Effector CD8-positive, alpha-beta T cell (primary cell): ENCODE measurements at regions not wholly inside any gene's neighbourhood (a gene's known extent, or its start where the extent isn't known, plus 50 kb on each side); places are given as distances from the start of the nearest gene placed in this dataset.

Experiments
- DNase-seq: peaks from one replicate; lab custom pipeline; 2025; lab: John Stamatoyannopoulos, UW

DNA sequence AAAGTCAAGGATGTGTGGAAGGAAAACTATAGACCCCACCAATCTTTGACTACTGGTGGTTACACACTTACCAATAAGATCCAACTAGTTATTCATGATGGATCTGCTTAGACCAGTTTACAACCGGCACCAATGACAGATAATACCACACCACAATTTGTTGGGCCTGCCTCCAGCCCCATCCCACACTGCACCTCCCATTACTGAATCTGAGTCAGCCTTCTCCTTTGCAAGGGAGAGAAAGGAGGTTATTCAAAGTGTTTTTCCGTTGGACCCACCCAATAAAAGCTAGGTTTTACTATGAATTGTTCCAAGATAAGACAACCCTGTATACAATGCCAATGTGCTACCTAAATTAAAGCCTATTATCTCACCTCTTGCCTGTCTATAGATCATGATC is 453.5 kb downstream of the MTRR start:
- DNase-seq, result no peak

DNA sequence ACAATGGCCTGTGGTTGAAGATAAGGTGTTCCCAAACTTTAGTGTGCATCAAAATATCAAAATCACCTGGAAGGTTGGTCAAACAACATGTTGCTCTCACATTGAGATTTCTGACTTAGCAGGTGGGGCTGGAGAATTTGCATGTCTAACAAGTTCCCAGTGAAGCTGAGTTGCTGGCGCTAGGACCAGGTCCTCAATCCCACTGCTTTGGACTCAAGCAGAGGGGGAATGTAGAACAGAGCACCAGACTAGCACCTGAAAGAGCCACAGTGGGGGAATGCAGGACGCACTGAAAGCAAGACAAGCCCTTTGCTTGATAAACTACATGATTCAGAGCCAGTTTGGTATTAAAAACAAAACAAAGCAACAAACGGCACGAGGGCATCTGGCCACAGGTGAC is 458.1 kb downstream of the MTRR start:
- no peak for DNase-seq

DNA sequence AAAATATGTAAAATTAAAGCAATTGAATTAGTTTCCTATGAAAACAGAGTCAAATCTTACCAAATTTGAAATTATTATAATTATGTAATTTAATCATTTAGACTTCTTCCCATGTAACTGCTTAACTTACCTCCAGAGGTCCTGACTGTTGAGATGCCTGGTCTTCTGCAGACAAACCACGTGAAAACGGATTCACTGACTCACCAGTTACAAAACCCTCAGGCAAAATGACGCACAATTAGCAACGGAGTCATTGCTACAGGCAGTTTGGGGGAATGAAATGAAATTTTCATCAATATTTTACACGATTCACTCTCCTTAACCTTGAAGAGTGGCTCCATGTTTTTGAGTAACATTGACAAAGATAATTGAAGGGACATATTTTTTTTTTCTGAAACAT is 460.8 kb downstream of the MTRR start:
- no peak for DNase-seq

DNA sequence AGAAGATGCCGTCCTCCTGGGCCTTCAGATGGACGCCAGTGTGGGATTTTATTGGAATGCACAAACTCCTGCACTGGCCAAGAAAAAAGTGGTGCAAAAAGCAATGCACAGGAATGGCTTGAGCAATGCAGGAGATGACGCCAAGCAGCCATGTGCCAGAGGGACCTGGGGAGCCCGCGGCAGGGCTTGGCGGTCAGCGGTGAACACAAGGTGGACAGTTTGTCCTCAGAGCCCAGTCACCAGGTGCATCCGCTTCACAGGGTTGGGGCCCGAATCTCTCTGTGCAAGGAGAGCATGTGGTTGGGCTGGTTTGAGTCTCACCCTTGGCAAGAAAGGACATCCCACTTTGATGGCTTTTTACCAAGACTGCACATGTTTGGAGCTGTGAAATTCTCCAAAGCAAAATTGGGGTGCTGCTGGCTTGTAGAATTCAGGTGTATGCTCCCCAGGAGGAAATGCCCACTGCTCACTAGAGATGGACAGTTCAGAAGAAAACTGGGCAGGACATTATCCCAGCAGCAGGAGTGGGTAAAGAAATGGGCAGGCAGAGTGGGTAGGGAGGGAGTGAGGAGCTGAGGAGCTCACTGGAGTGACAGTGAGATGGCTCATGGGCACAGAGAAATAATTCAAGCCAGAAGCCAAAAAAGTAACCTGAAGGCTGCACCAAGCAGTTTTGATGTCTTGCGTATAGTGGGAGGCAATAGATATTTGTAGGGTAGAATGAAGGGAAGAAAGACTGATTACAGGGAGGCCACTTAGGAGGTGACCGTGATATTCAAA is 463.9 kb downstream of the MTRR start:
- no peak for DNase-seq

GRCh38 chr5:8333485-8333884 is 464.5 kb downstream of the MTRR start:
- no peak for DNase-seq

- DNase-seq, result no peak
These were observed 465.0 kb downstream of the MTRR start for GRCh38 chr5:8333977-8334376.

DNA sequence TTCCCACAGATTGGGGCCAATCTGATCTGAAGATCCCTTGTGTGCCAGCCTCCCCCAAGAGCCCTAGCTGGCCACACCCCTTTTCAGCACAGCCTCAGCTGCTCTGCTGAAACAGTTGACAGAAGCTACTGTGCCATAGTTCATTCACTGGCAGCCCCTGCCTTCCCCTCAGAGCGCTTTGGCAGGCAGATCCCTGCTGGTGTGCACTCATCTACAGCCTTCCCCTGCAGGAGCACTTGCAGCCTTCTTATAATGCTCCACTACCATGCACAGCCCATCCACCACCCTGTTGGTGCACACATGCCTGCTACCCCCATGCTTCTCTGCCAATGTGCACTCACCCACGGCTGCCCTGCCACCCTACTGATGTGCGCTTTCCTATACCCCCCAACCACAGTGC is 471.3 kb downstream of the MTRR start:
- DNase-seq, result no peak

- DNase-seq, result no peak
These were observed 471.9 kb downstream of the MTRR start for GRCh38 chr5:8340739-8341344.

GRCh38 chr5:8341406-8341805 is 472.5 kb downstream of the MTRR start:
- no peak for DNase-seq

- no peak for DNase-seq
These were observed 479.0 kb downstream of the MTRR start for GRCh38 chr5:8347984-8348383.

GRCh38 chr5:8349855-8350254 is 480.9 kb downstream of the MTRR start:
- no peak for DNase-seq

- no peak for DNase-seq
These were observed 481.8 kb downstream of the MTRR start for GRCh38 chr5:8350644-8351339.

DNA sequence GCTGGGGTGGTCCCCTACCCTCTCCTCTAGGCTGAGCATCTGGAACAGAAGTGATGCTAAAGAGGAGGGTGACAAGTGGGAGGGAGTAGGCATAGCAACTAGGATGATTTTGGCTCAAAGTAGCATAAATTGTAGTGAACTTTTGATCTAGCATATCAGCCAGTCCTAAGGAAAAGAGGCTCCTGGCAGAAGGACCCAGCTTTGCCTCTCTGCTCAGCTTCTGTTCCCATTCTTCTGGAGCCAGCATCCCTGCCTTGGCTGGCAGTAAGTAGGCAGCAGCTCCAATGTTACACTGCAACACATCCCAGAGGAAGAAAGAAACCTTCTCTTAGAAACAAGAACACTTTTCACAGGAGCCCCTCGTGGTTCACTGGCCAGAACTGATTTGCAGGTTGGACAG is 487.0 kb downstream of the MTRR start:
- no peak for DNase-seq

DNA sequence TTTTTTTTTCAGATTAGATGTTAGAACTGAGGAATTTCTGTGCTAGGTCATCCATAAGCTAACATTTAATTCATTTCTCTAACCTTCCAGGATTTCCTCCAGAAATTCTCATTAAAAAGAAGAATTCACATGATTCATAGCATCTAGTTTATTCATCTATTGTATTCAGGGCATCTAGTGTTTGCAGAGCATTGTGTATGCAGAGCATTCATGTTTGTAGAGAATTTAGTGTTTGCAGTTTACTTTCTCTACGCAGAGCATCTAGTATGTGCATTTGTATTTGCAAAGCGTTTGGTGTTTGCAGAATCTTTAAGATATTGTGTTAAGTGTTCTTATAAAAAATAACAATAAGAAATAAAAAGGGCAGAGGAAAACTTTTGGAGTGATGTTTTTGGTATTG is 491.1 kb downstream of the MTRR start:
- no peak for DNase-seq

DNA sequence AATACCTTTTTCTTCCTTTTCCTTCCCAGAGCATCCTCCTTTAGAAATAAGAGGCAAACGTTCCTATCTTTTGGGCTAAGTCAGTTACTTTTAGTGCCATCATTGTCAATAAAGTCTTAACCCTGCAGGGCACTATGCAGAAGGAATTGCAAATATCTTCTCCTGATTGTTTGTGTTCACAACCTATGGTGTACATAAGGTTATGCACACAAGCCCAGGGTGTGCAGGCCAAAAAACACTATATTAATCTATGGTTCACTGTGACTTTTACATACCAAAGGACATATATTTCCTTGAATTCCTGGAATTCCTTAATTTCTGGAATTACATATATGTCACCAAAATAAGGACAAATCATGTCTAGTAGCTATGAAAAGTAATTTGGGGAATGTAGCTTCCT is 493.5 kb downstream of the MTRR start:
- DNase-seq, result no peak

DNA sequence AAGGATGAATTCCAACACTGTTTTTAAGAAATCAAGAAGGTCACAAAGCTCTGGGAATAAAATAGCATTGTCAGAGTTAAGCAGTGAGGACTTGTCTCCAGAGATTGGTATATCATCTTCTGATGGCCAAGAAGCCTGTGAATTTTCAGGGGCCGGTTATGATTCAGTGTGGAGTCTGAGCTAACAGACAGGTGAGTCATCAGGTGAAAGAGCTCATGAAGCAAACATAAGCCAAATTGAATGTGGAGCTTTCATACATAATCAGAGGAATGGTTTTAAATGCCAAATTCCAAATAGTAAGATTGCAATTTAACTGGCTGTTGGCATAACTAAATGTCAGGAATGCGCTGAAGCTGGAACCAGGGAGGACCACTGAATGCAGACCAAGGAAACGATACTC is 494.2 kb downstream of the MTRR start:
- DNase-seq, result no peak

GRCh38 chr5:8366266-8366665 is 497.3 kb downstream of the MTRR start:
- DNase-seq, result no peak

DNA sequence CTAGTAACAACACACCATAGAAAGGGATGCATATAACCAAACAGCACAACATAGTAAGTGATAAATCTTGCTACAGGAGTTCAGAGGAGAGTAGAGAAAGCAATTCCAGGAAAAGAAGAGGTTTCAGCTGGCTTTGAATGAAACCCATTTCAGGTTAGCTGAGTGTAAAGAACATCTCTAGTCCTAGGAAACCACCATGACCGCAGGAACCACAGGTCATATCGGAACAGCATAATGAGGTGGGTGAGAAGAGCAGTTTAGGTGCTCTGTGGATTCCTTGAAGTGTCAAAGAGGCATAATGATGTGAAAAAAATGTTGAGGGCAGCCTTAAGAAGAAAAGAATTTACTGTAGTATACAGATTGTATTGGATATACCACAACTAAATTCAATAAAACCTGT is 507.5 kb downstream of the MTRR start:
- DNase-seq, result no peak

GRCh38 chr5:8381972-8382371 is 513.0 kb downstream of the MTRR start:
- DNase-seq, result no peak

GRCh38 chr5:8382456-8382855 is 513.5 kb downstream of the MTRR start:
- DNase-seq, result no peak

- no peak for DNase-seq
These were observed 514.7 kb downstream of the MTRR start for GRCh38 chr5:8383616-8384015.

DNA sequence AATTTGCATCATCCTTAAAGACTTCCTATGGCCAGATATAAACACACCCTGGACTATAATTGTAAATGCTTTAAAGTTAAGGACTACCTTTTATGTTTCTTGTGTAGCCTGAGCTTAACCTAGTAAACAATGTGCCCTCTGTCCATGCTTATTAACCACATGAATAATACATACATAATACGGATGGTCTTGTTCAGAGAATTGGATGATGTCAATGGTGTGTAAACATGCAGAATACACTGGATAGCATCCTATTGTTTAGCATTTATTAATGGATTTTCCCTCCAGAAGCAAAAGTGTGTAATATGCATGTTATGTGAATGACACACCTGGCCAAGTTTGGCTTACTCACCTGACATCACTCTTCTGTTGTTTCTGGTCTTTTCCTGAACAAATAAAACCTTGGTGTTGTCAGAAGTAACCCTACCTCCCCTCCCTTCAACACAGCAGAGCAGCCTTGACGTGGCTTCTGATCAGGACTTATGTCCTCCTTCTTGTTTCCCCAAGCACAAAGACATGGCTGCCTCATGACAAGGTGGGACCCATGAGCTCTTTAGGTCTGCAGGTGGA is 517.9 kb downstream of the MTRR start:
- DNase-seq, result no peak

DNA sequence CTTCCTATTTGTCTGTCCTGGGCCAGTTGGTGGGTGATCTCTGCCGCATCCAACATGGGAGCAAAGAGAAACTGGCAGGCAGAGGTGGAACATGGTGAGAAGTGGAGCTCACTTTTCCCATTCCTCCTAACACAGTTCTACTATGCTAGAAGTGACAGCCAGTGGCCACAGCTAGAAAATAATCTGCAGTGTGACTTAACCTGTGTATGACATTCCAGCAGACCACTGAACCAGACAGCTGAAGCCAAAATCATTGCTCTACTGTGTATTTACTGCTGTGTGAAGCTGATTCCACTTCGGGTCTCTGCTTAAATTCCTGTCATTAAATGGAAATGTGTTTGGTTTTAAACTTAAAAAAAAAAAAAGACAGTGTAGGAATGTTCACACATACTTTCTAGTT is 523.0 kb downstream of the MTRR start:
- no peak for DNase-seq
